Epithelial cell of esophagus (primary cell): ENCODE measurements at regions not wholly inside any gene's neighbourhood (a gene's known extent, or its start where the extent isn't known, plus 50 kb on each side); places are given as distances from the start of the nearest gene placed in this dataset.

Experiments used
- DNase-seq: peaks from one replicate; pipeline ENCODE4 v3.0.0; 2010; ENCODE audit warnings: low read depth
- H3K4me3 ChIP-seq: 2 replicates; pipeline ENCODE4 v1.5.1; 2011; ENCODE audit warnings: mild to moderate bottlenecking, low read length, control low read depth
- CTCF ChIP-seq: IDR thresholded peaks from 2 replicates; pipeline ENCODE4 v1.5.1; 2011; ENCODE audit warnings: low read depth, mild to moderate bottlenecking, low read length, control low read depth, inconsistent platforms; ENCODE audit not compliant: insufficient read depth; ENCODE audit errors: missing control alignments

GRCh38 chr5:93649234-93649900, 66.3 kb downstream of the NR2F1 start:
- no peak for TF ChIP-seq CTCF
- no peak overlapping the region for H3K4me3 ChIP-seq
- DNase-seq: peak; percentile 3

- no peak for TF ChIP-seq CTCF
Measured at GRCh38 chr5:93644760-93645159, 61.7 kb downstream of the NR2F1 start.

More at GRCh38 chr5:93644760-93645159, 61.7 kb downstream of the NR2F1 start:
- DNase-seq: no peak
- no peak overlapping the region for H3K4me3 ChIP-seq
